ENCODE measurements at regions not wholly inside any gene's neighbourhood (a gene's known extent, or its start where the extent isn't known, plus 50 kb on each side); places are given as distances from the start of the nearest gene placed in this dataset.
"Not testable (repeated sequence)": the region's sequence is repeated elsewhere in the genome, so short reads cannot be mapped to it uniquely, and the experiment has no call there.

- no peak for DNase-seq (ENCODE audit: low read depth in 2 of 2)
Observed at GRCh38 chr4:171532968-171533367, 280.2 kb upstream of the GALNTL6 start.

- DNase-seq (ENCODE audit: low read depth in 2 of 2): no peak
Observed at GRCh38 chr4:171524903-171525302, 288.3 kb upstream of the GALNTL6 start.

- no peak for DNase-seq (ENCODE audit: low read depth in 2 of 2)
Observed at GRCh38 chr4:171521726-171522125, 291.5 kb upstream of the GALNTL6 start.

- DNase-seq (ENCODE audit: low read depth in 2 of 2): no peak
Observed at GRCh38 chr4:171519457-171519856, 293.7 kb upstream of the GALNTL6 start.

- DNase-seq (ENCODE audit: low read depth in 2 of 2): no peak
Observed at GRCh38 chr4:171517883-171518282, 295.3 kb upstream of the GALNTL6 start.

GRCh38 chr4:171516694-171517093 lies 296.5 kb upstream of the GALNTL6 start:
- DNase-seq (ENCODE audit: low read depth in 2 of 2): no peak

GRCh38 chr4:171484681-171485080 lies 328.5 kb upstream of the GALNTL6 start:
- DNase-seq (ENCODE audit: low read depth in 2 of 2): no peak

GRCh38 chr4:171478181-171478580 lies 335.0 kb upstream of the GALNTL6 start:
- no peak for DNase-seq (ENCODE audit: low read depth in 2 of 2)

GRCh38 chr4:171475111-171475510 lies 338.1 kb upstream of the GALNTL6 start:
- not testable (repeated sequence) for DNase-seq (ENCODE audit: low read depth in 2 of 2)

GRCh38 chr4:171473155-171473554 lies 340.0 kb upstream of the GALNTL6 start:
- no peak for DNase-seq (ENCODE audit: low read depth in 2 of 2)

- DNase-seq (ENCODE audit: low read depth in 2 of 2): no peak
Observed at GRCh38 chr4:171472230-171472629, 341.0 kb upstream of the GALNTL6 start.

- no peak for DNase-seq (ENCODE audit: low read depth in 2 of 2)
Observed at GRCh38 chr4:171464499-171464898, 348.7 kb upstream of the GALNTL6 start.

- DNase-seq (ENCODE audit: low read depth in 2 of 2): no peak
Observed at GRCh38 chr4:171461191-171461590, 352.0 kb upstream of the GALNTL6 start.

GRCh38 chr4:171448919-171449481 lies 364.2 kb upstream of the GALNTL6 start:
- no peak for DNase-seq (ENCODE audit: low read depth in 2 of 2)

- no peak for DNase-seq (ENCODE audit: low read depth in 2 of 2)
Observed at GRCh38 chr4:171448358-171448757, 364.8 kb upstream of the GALNTL6 start.

GRCh38 chr4:171441300-171441941 lies 371.8 kb upstream of the GALNTL6 start:
- DNase-seq (ENCODE audit: low read depth in 2 of 2): no peak

GRCh38 chr4:171433674-171434073 lies 379.5 kb upstream of the GALNTL6 start:
- no peak for DNase-seq (ENCODE audit: low read depth in 2 of 2)

GRCh38 chr4:171432536-171432935 lies 380.7 kb upstream of the GALNTL6 start:
- DNase-seq (ENCODE audit: low read depth in 2 of 2): no peak

GRCh38 chr4:171430495-171430894 lies 382.7 kb upstream of the GALNTL6 start:
- no peak for DNase-seq (ENCODE audit: low read depth in 2 of 2)

GRCh38 chr4:171397175-171397574 lies 416.0 kb upstream of the GALNTL6 start:
- no peak for DNase-seq (ENCODE audit: low read depth in 2 of 2)

- no peak for DNase-seq (ENCODE audit: low read depth in 2 of 2)
Observed at GRCh38 chr4:171390626-171391025, 422.6 kb upstream of the GALNTL6 start.

- no peak for DNase-seq (ENCODE audit: low read depth in 2 of 2)
Observed at GRCh38 chr4:171378323-171378722, 434.9 kb upstream of the GALNTL6 start.

- DNase-seq (ENCODE audit: low read depth in 2 of 2): no peak
Observed at GRCh38 chr4:171376724-171377123, 436.5 kb upstream of the GALNTL6 start.

GRCh38 chr4:171353535-171353934 lies 459.7 kb upstream of the GALNTL6 start:
- DNase-seq (ENCODE audit: low read depth in 2 of 2): no peak
